Naive thymus-derived CD8-positive, alpha-beta T cell (primary cell): ENCODE measurements at regions not wholly inside any gene's neighbourhood (a gene's known extent, or its start where the extent isn't known, plus 50 kb on each side); places are given as distances from the start of the nearest gene placed in this dataset.

ENCODE experiments used
- ATAC-seq, 2 donors: fragments of 150-1000 bp; cut with Tn5 transposase in 1 of 2; sonication (Bioruptor Pico), chemical (Tn5 transposase) in 1 of 2; 1 replicate in 1 of 2; 2 replicates in 1 of 2; pipeline ENCODE4 v1.10.0; 2021; ENCODE audit warnings: mild to moderate bottlenecking in 2 of 2, moderate library complexity in 2 of 2
- POLR2A ChIA-PET: fragments of 350-600 bp; sonication (Branson Sonifier 250); formaldehyde crosslinking; loops from one replicate; lab custom pipeline; 2021; ENCODE audit warnings: antibody characterized with exemption; lab: Charles Lee
- DNase-seq, 10 donors: peaks; one replicate each; pipeline versions ENCODE4 v3.0.0 to v3.0.0-alpha.2; 2020 to 2022
- H3K27ac Mint-ChIP-seq, 10 donors: one replicate each; pipeline ENCODE4 v1.8.0; 2020 to 2022; ENCODE audit warnings: mild to moderate bottlenecking in 10 of 10, mixed read lengths in 10 of 10, moderate library complexity in 4 of 10, inconsistent platforms in 1 of 10
- H3K27me3 Mint-ChIP-seq, 5 donors: one replicate each; pipeline ENCODE4 v1.8.0; 2021 to 2022; ENCODE audit warnings: mixed read lengths in 5 of 5
- H3K36me3 Mint-ChIP-seq, 3 donors: one replicate each; pipeline ENCODE4 v1.8.0; 2020 to 2022; ENCODE audit warnings: mixed read lengths in 3 of 3, mild to moderate bottlenecking in 2 of 3, inconsistent platforms in 1 of 3
- H3K4me1 Mint-ChIP-seq, 4 donors: one replicate each; pipeline ENCODE4 v1.8.0; 2021 to 2022; ENCODE audit warnings: mixed read lengths in 4 of 4
- H3K4me3 Mint-ChIP-seq, 10 donors: one replicate each; pipeline ENCODE4 v1.8.0; 2020 to 2022; ENCODE audit warnings: mild to moderate bottlenecking in 10 of 10, mixed read lengths in 10 of 10, moderate library complexity in 6 of 10, inconsistent platforms in 1 of 10
- H3K9me3 Mint-ChIP-seq, 9 donors: one replicate each; pipeline ENCODE4 v1.8.0; 2020 to 2022; ENCODE audit warnings: mixed read lengths in 9 of 9, mild to moderate bottlenecking in 3 of 9, inconsistent platforms in 1 of 9, moderate library complexity in 1 of 9

GRCh38 chr3:150357923-150358607 lies 50.0 kb upstream of the TSC22D2 start:
- Mint-ChIP-seq H3K27ac (no peak overlapping the region), H3K4me1 (no peaks in the 10 kb centered on the region), H3K27me3 (no peaks in the 10 kb centered on the region), H3K9me3 (no peaks in the 10 kb centered on the region), H3K4me3 (no peak overlapping the region), H3K36me3 (no peaks in the 10 kb centered on the region)
- DNase-seq (no peak), ATAC-seq (no peak)
- POLR2A ChIA-PET: no interaction called here

GRCh38 chr3:150357140-150357539 lies 51.0 kb upstream of the TSC22D2 start:
- Mint-ChIP-seq H3K9me3 (no peaks in the 10 kb centered on the region), H3K4me3 (no peak overlapping the region), H3K27me3 (no peaks in the 10 kb centered on the region), H3K27ac (no peak overlapping the region), H3K36me3 (no peaks in the 10 kb centered on the region), H3K4me1 (no peaks in the 10 kb centered on the region)
- DNase-seq (no peak), ATAC-seq (no peak)
- POLR2A ChIA-PET: no interaction called here

GRCh38 chr3:150355574-150355973 lies 52.5 kb upstream of the TSC22D2 start:
- DNase-seq (no peak), ATAC-seq (no peak)
- no peaks in the 10 kb centered on the region for H3K27me3 Mint-ChIP-seq
- H3K4me3 Mint-ChIP-seq: no peak overlapping the region
- H3K27ac Mint-ChIP-seq: no peak overlapping the region
- no peaks in the 10 kb centered on the region for H3K4me1 Mint-ChIP-seq
- POLR2A ChIA-PET: no interaction called here
- H3K36me3 Mint-ChIP-seq: no peaks in the 10 kb centered on the region
- H3K9me3 Mint-ChIP-seq: no peaks in the 10 kb centered on the region

DNA sequence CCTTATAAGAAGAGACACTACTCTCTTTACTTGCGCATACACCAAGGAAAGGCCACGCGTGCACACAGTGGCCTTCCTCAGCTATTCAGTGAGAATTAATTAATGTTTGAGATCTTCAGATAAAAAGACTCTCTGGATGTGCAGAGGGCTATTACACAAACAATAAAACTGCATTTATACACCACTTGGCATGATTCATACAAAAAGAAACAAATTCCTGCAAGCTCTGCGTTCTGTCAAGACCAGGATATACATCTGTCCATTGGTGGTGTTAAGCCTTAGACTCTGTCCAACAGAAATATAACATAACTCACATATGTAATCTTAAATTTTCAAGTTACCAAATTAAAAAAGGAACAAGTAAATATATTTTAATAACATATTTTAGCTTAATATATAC lies 55.2 kb upstream of the TSC22D2 start:
- DNase-seq (no peak), ATAC-seq (no peak)
- Mint-ChIP-seq H3K27me3 (peaks cover 0 to 5% (median 0%) of the 10 kb centered on the region in 5 donors), H3K4me1 (no peaks in the 10 kb centered on the region), H3K9me3 (no peaks in the 10 kb centered on the region), H3K36me3 (no peaks in the 10 kb centered on the region), H3K4me3 (no peak overlapping the region), H3K27ac (no peak overlapping the region)
- POLR2A ChIA-PET: no interaction called here

- ATAC-seq (no peak), DNase-seq (no peak)
- no peak overlapping the region for H3K27ac Mint-ChIP-seq
Measured at GRCh38 chr3:150351398-150351797, 56.7 kb upstream of the TSC22D2 start.

GRCh38 chr3:150349314-150350097 lies 58.6 kb upstream of the TSC22D2 start:
- H3K27me3 Mint-ChIP-seq: peaks cover 0 to 7% (median 3%) of the 10 kb centered on the region in 5 donors
- H3K9me3 Mint-ChIP-seq: no peaks in the 10 kb centered on the region
- no peaks in the 10 kb centered on the region for H3K4me1 Mint-ChIP-seq
- H3K27ac Mint-ChIP-seq: no peak overlapping the region
- no peaks in the 10 kb centered on the region for H3K36me3 Mint-ChIP-seq
- H3K4me3 Mint-ChIP-seq: no peak overlapping the region
- DNase-seq (no peak), ATAC-seq (no peak)
- POLR2A ChIA-PET: no interaction called here

More at GRCh38 chr3:150351398-150351797, 56.7 kb upstream of the TSC22D2 start:
- Mint-ChIP-seq H3K4me3 (no peak overlapping the region), H3K27me3 (peaks cover 0 to 5% (median 0%) of the 10 kb centered on the region in 5 donors), H3K9me3 (no peaks in the 10 kb centered on the region), H3K36me3 (no peaks in the 10 kb centered on the region), H3K4me1 (no peaks in the 10 kb centered on the region)
- POLR2A ChIA-PET: no interaction called here

DNA sequence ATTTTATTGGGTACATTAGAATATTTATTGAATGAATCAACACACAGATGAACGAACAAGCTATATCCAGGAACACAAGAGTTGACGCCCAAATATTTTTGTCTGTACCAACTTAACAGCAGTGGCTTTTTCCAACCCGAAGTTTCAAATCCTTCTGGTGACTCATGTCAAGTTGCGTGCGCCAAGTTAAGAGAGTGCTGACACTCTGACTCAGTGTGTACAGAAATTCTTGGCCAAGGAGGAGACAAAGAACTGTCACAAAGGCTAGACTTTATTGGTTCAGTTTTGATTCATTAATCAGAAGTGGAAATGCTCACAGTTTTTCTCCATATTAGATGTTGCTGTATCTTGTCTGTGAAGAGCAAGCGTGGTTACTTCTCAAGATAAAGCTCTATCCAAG lies 59.6 kb upstream of the TSC22D2 start:
- DNase-seq (no peak), ATAC-seq (no peak)
- POLR2A ChIA-PET: no interaction called here
- Mint-ChIP-seq H3K4me1 (no peaks in the 10 kb centered on the region), H3K9me3 (no peaks in the 10 kb centered on the region), H3K27ac (no peak overlapping the region), H3K27me3 (peaks cover 0 to 9% (median 7%) of the 10 kb centered on the region in 5 donors), H3K4me3 (no peak overlapping the region), H3K36me3 (no peaks in the 10 kb centered on the region)

DNA sequence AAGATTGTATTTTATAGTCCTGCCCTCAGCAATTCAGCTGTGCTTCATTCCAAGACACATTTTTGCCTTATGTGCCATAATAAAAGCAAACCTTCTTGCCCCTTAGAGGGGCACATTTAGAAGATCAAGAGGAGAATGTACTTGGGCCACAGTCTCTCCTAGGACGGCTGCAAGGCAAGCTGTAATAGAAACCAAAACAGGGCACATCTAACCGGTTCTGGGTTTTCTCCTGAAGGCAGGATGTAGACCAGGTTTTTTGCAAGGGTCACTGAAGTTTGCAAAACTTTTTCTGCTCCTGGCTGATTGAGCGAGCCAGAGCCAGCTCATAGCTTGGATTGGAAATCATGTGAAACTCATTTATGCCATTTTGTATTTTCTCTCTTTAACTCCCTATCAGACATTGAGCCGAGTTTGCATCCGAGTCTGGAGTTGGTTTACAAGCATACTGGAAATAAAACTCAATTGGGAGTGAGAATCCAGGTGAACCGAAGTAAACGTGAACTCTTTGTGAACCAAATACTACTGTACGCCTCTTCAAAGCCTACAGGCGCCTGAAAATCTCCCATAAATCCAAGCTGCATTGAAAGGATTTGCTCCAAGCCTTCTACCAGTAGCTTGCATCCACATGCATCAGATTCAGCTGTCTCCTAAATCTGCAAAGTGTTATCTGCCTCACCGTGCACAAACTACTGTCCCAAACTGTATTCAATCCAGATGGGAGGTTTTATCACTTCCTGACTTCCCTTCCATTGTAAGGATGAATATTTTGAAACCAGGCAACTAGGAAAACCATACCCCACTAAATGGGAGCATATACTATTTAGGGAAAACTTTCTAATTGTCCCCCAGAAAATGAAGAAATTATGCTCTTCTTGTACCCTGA lies 60.9 kb upstream of the TSC22D2 start:
- H3K4me3 Mint-ChIP-seq: no peak overlapping the region
- ATAC-seq (no peak), DNase-seq (no peak)
- peaks cover 0 to 9% (median 7%) of the 10 kb centered on the region in 5 donors for H3K27me3 Mint-ChIP-seq
- no peaks in the 10 kb centered on the region for H3K36me3 Mint-ChIP-seq
- H3K9me3 Mint-ChIP-seq: no peaks in the 10 kb centered on the region
- no peak overlapping the region for H3K27ac Mint-ChIP-seq
- H3K4me1 Mint-ChIP-seq: no peaks in the 10 kb centered on the region
- POLR2A ChIA-PET: no interaction called here

DNA sequence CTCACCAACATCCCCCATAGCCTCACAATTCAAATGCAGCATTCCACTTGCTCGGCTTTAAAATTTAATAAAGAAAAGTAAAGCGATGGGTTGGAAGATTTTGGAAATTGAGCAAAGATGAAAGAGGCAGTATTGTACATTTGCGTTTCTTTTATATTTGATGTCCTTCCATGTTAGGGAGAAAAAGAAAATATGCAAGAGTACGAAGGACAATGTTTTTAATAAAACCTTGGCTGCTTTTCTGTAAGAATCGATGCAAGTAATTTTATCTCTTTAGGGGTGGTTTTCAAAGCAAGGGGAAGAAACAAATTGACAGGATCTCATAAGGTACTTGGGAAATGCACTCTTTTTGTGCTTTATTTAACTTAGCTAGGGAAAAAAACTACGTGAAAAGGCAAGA lies 61.8 kb upstream of the TSC22D2 start:
- Mint-ChIP-seq H3K4me3 (no peak overlapping the region), H3K4me1 (no peaks in the 10 kb centered on the region), H3K27ac (no peak overlapping the region), H3K9me3 (no peaks in the 10 kb centered on the region), H3K36me3 (no peaks in the 10 kb centered on the region), H3K27me3 (peaks cover 0 to 9% (median 7%) of the 10 kb centered on the region in 5 donors)
- no peak for DNase-seq
- ATAC-seq: no peak
- POLR2A ChIA-PET: no interaction called here

GRCh38 chr3:150345021-150345538 lies 63.0 kb upstream of the TSC22D2 start:
- Mint-ChIP-seq H3K36me3 (no peaks in the 10 kb centered on the region), H3K9me3 (no peaks in the 10 kb centered on the region), H3K27me3 (peaks cover 0 to 9% (median 6%) of the 10 kb centered on the region in 5 donors), H3K4me1 (no peaks in the 10 kb centered on the region), H3K27ac (no peak overlapping the region), H3K4me3 (no peak overlapping the region)
- POLR2A ChIA-PET: no interaction called here
- no peak for DNase-seq
- ATAC-seq: no peak

- Mint-ChIP-seq H3K27me3 (peaks cover 2 to 10% (median 9%) of the 10 kb centered on the region in 5 donors), H3K36me3 (no peaks in the 10 kb centered on the region), H3K27ac (no peak overlapping the region), H3K9me3 (no peaks in the 10 kb centered on the region), H3K4me3 (no peak overlapping the region), H3K4me1 (no peaks in the 10 kb centered on the region)
- no peak for ATAC-seq
- POLR2A ChIA-PET: no interaction called here
- DNase-seq: no peak
Measured at GRCh38 chr3:150344079-150344759, 63.9 kb upstream of the TSC22D2 start.

DNA sequence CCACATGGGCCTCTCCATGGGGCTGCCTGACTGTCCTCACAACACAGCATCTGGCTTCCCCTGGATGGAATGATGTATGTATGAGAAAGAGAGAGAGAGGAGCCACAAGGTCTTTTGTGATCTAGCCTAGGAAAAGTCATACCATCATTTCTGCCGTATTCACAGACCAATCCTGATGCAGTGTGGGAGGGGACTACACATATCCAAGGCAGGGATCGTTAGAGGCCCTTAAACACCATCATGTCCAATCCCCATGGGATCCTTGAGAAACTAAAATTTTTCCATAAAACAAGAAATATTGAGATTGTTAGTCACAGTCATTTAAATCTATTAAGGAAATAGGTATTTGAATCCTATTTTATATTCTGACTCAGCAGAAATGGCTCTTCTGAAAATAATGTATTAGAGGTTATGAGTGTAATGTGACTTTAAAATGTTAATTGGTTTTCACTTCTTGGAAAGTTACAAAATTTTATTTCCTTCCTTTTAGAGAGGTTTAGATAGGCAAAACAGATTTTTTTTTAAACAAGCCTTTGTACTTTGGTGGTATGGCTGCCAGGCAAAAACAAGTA lies 65.1 kb upstream of the TSC22D2 start:
- ATAC-seq (no peak), DNase-seq (no peak)
- Mint-ChIP-seq H3K4me1 (no peaks in the 10 kb centered on the region), H3K4me3 (no peak overlapping the region), H3K9me3 (peaks cover 0 to 2% (median 0%) of the 10 kb centered on the region in 9 donors), H3K36me3 (peaks cover 0 to 1% (median 0%) of the 10 kb centered on the region in 3 donors), H3K27ac (no peak overlapping the region), H3K27me3 (peaks cover 2 to 12% (median 10%) of the 10 kb centered on the region in 5 donors)
- POLR2A ChIA-PET: no interaction called here
